NCI-H1105 treated with DMSO at 0.1 percent for 48 hours (cell line): ENCODE measurements at regions not wholly inside any gene's neighbourhood (a gene's known extent, or its start where the extent isn't known, plus 50 kb on each side); places are given as distances from the start of the nearest gene placed in this dataset.
"Not testable (repeated sequence)": the region's sequence is repeated elsewhere in the genome, so short reads cannot be mapped to it uniquely, and the experiment has no call there.

Experiments used
- DNase-seq: peaks from one replicate; lab custom pipeline; 2025; lab: John Stamatoyannopoulos, UW

DNA sequence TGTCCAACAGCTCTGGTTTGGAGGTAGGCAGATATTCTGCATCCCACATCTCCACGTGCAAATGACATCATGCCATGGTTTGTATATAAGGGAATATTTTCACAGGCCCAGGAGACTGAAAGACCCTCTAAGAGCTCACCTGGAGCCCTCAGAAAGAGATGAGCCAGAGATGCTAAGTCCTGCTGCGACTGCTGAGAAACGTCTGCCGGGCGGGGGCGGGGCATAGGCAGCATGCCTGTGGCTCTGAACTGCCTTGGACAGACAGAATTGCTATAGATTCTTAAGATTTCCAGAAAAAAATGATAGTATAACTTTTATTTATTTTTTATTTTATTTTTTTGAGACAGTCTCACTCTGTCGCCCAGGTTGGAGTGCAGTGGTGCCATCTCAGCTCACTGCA, 64.2 kb upstream of the METTL9 start:
- DNase-seq = not testable (repeated sequence)

DNA sequence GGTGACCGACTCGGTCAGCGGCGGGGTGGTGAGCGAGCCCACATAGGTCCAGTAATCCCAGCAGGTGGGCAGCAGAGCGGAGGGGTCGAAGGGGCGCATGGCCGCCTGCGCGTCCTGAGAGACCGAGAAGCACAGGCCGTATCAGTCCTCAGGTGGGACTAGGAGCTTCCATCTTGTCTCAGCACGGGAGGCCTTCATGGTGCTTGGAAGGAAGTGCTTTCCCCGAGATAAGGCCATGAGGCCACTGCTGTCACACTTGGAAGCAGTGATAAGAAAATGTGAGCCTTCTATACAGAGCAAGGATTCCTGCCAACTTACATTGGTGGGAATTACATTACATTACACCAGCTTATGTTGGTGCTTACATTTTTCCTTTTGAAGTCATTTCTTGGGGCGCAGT, 62.6 kb upstream of the METTL9 start:
- DNase-seq = not testable (repeated sequence)

- DNase-seq = not testable (repeated sequence)
These were observed 61.8 kb upstream of the METTL9 start for GRCh38 chr16:21537598-21537997.

DNA sequence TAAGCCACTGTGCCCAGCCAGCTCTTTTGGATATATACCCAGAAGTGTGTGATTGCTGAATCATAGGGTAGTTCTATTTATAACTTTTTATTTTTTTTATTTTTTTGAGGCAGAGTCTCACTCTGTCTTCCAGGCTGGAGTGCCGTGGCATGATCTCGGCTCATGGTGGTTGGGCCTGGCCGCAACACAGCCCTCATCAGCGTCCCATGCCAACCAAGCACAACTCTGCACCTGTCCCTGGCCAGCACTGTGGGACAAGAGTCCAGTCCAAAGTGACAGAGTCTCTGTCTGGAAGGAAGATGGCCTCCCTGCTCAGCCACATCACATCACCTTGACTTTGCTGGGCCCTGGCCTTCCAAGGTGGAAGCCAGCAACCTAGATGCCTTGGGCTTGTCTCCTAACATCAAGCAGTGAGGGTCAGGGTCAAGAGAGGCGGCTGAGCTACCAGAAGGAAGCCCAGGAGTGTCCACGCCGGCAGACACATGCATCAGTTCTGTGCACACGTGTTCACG, 60.2 kb upstream of the METTL9 start:
- DNase-seq = not testable (repeated sequence)

- not testable (repeated sequence) for DNase-seq
These were observed 58.5 kb upstream of the METTL9 start for GRCh38 chr16:21540770-21541433.

DNA sequence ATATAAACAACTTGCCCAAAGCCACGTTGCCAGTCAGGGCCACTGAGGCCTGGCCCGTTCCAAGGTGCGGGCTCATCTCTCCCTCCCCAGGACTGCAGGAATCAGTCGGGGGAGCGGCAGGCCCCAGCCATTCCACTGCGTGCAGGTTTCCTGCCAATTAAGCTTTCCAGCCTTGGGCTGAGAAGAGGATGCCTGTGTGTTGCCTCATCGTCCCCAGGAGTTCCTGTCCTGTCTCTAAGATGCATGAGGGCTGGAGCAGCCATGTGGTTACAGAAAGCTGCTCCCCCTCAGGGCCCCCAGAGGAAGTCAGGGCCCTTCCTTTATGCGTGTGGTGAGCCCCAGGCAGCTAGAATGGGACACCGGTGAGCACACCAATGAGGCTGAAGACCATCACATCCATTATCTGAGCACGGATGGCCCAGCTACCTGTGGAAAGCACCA, 57.7 kb upstream of the METTL9 start:
- DNase-seq = not testable (repeated sequence)

DNA sequence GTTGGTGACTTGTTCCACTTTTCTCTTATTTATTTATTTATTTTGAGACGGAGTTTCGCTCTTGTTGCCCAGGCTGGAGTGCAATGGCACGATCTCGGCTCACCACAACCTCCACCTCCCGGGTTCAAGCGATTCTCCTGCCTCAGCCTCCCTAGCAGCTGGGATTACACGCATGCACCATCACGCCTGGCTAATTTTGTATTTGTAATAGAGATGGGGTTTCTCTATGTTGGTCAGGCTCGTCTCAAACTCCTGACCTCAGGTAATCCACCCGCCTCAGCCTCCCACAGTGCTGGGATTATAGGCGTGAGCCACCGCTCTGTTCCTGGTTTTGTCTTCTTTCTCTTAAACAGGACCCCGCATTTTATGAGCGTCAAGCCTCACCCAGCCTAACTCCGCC, 57.3 kb upstream of the METTL9 start:
- not testable (repeated sequence) for DNase-seq

- not testable (repeated sequence) for DNase-seq
These were observed 56.8 kb upstream of the METTL9 start for GRCh38 chr16:21542491-21543124.

DNA sequence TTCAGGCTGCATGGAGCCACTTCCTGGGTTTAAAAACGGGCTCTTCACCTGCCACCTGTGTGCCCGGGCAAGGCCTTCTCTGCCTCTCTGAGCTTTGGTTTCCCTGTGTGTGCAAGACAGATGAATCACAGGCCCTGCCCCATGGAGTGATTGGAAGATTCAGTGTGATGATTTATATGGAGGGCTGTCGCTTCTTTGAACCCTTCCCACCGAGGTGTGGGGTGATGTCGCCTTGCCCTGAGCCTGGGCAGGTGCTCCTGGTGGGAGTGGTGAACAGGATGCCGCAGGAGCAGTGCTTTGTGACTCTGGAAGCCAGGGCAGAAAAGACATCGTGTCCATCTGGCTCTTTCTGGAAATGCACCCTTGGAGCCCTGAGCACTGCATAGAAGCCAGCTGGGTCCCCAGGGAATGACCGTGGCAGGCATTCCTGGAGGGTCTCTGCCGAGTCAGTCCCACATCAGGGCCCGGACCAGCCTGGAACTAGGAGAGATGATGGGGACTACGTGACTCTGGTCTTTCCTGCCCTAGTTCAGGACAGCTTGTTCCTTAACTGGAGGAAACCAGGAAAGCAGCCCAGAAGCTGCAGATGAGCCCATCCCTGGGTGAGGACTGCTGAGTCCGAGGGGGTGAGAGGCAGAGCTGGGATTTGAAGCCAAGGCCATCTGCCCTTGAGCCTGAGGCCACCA, 56.1 kb upstream of the METTL9 start:
- DNase-seq = not testable (repeated sequence)

- not testable (repeated sequence) for DNase-seq
These were observed 53.6 kb upstream of the METTL9 start for GRCh38 chr16:21545664-21546326.

- DNase-seq = not testable (repeated sequence)
These were observed 50.0 kb upstream of the METTL9 start for GRCh38 chr16:21549396-21549795.
